ENCODE measurements at regions not wholly inside any gene's neighbourhood (a gene's known extent, or its start where the extent isn't known, plus 50 kb on each side); places are given as distances from the start of the nearest gene placed in this dataset.

DNA sequence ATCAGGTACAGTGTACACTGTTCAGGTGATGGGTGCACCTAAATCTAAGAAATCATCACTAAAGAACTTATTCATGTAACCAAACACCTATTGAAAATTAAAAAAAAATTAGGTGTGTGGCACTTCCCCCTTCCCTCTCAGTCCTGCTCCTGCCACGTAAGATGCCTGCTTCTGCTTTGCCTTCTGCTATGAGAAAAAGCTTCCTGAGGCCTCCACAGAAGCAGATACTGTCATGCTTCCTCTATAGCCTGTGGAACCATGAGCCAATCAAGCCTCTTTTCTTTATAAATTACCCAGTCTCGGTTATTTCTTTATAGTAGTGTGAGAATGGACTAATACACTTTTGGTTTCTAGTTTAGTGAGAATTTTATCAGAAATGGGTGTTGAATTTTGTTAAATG, 459.8 kb upstream of the DIPK2B start:
- TF ChIP-seq, protein P1, sequence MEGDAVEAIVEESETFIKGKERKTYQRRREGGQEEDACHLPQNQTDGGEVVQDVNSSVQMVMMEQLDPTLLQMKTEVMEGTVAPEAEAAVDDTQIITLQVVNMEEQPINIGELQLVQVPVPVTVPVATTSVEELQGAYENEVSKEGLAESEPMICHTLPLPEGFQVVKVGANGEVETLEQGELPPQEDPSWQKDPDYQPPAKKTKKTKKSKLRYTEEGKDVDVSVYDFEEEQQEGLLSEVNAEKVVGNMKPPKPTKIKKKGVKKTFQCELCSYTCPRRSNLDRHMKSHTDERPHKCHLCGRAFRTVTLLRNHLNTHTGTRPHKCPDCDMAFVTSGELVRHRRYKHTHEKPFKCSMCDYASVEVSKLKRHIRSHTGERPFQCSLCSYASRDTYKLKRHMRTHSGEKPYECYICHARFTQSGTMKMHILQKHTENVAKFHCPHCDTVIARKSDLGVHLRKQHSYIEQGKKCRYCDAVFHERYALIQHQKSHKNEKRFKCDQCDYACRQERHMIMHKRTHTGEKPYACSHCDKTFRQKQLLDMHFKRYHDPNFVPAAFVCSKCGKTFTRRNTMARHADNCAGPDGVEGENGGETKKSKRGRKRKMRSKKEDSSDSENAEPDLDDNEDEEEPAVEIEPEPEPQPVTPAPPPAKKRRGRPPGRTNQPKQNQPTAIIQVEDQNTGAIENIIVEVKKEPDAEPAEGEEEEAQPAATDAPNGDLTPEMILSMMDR (IDR thresholded peaks at IDR 0.05; ENCODE audit: low read length): no peak
- TF ChIP-seq EZH2 (IDR thresholded peaks at IDR 0.05; ENCODE audit: borderline replicate concordance, low read length): no peak

Measured in OCI-LY1 (cell line).